ENCODE measurements at regions not wholly inside any gene's neighbourhood (a gene's known extent, or its start where the extent isn't known, plus 50 kb on each side); places are given as distances from the start of the nearest gene placed in this dataset.

GRCh38 chr6:144741659-144742058 lies 456.5 kb downstream of the UTRN start:
- no peak for TF ChIP-seq CTCF (IDR thresholded peaks at IDR 0.05; ENCODE audit: low read depth, low read length)
- Histone ChIP-seq H3K4me3 (ENCODE audit: low read depth, low read length) (no peak overlapping the region), H3K9me3 (no peaks in the 10 kb centered on the region), H3K36me3 (no peaks in the 10 kb centered on the region), H3K4me1 (peaks cover 23% of the 10 kb centered on the region), H3K27me3 (no peaks in the 10 kb centered on the region)
- no peak for DNase-seq

DNA sequence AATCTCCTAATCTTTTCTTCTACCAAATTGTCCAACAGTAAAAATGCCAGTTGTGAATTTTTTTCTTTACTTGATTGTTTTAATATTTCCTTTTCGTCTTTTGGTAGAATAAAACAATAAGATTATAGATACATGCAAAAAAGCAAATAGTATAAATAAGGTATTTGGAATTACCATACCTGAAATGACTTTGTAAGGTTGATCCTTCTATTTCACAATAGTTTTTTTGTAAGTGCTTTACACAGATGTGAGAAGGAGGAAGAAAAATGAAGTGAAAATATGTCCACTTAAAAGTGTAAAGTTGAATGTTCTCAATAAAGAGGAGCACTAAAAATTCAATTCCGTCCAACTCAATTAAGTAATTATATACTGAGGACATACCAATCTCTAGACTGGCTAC lies 457.6 kb downstream of the UTRN start:
- Histone ChIP-seq H3K9me3 (no peaks in the 10 kb centered on the region), H3K4me3 (ENCODE audit: low read depth, low read length) (no peak overlapping the region), H3K36me3 (no peaks in the 10 kb centered on the region), H3K4me1 (peaks cover 32% of the 10 kb centered on the region), H3K27me3 (no peaks in the 10 kb centered on the region)
- no peak for DNase-seq
- TF ChIP-seq CTCF (IDR thresholded peaks at IDR 0.05; ENCODE audit: low read depth, low read length): no peak

GRCh38 chr6:144744720-144745119 lies 459.6 kb downstream of the UTRN start:
- no peak for DNase-seq
- no peak for TF ChIP-seq CTCF (IDR thresholded peaks at IDR 0.05; ENCODE audit: low read depth, low read length)
- Histone ChIP-seq H3K9me3 (no peaks in the 10 kb centered on the region), H3K4me3 (ENCODE audit: low read depth, low read length) (no peak overlapping the region), H3K27me3 (no peaks in the 10 kb centered on the region), H3K36me3 (no peaks in the 10 kb centered on the region), H3K4me1 (peaks cover 27% of the 10 kb centered on the region)

DNA sequence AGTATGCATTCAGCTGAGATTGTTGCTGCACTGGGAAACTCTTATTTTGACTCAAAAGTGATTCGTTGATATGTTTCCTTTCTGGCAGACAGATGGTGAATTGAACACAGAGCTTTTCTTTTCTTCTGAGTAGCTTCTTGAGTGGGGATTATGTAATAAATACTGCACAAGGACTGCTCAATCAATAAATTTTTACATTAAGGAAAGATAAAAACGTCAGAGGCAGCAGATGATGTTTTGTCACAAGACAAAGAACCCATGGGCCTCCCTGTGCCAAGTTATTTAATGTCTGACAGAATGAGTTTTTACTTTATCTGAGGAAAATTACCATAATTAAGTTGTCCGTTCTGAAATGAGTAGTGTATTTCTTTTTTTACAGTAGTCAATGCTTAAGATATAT lies 460.3 kb downstream of the UTRN start:
- Histone ChIP-seq H3K4me3 (ENCODE audit: low read depth, low read length) (no peak overlapping the region), H3K27me3 (no peaks in the 10 kb centered on the region), H3K36me3 (no peaks in the 10 kb centered on the region), H3K4me1 (peaks cover 27% of the 10 kb centered on the region), H3K9me3 (no peaks in the 10 kb centered on the region)
- no peak for DNase-seq
- TF ChIP-seq CTCF (IDR thresholded peaks at IDR 0.05; ENCODE audit: low read depth, low read length): no peak

- Histone ChIP-seq H3K36me3 (no peaks in the 10 kb centered on the region), H3K9me3 (no peaks in the 10 kb centered on the region), H3K4me1 (peaks cover 27% of the 10 kb centered on the region), H3K4me3 (ENCODE audit: low read depth, low read length) (no peak overlapping the region), H3K27me3 (no peaks in the 10 kb centered on the region)
- TF ChIP-seq CTCF (IDR thresholded peaks at IDR 0.05; ENCODE audit: low read depth, low read length): no peak
- no peak for DNase-seq
Observed at GRCh38 chr6:144746902-144747469, 461.9 kb downstream of the UTRN start.

DNA sequence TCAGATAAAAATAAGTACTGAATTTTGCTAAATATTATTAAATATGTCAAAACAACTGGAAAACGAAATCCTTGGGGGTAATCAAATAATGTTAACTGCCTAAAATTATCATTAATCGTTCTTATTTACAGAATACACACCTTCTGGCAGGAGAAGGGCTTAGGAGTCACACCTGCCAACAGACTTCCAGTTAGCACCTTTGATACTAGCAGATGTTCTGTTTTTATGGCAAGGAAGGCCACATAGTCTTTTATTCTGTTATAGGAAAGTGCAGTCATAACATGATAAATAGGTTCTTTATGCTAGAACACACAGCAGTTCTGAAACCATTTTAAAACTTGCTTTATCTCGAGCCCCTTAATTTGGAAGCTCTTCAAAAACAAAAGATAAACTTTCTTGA lies 464.1 kb downstream of the UTRN start:
- DNase-seq: no peak
- H3K9me3 ChIP-seq: no peaks in the 10 kb centered on the region

More for the DNA sequence above, 464.1 kb downstream of the UTRN start:
- Histone ChIP-seq H3K36me3 (no peaks in the 10 kb centered on the region), H3K27me3 (no peaks in the 10 kb centered on the region), H3K4me3 (ENCODE audit: low read depth, low read length) (no peak overlapping the region), H3K4me1 (peaks cover 21% of the 10 kb centered on the region)
- no peak for TF ChIP-seq CTCF (IDR thresholded peaks at IDR 0.05; ENCODE audit: low read depth, low read length)
